IPS-NIHi11 (cell line): ENCODE measurements at regions not wholly inside any gene's neighbourhood (a gene's known extent, or its start where the extent isn't known, plus 50 kb on each side); places are given as distances from the start of the nearest gene placed in this dataset.

Experiments
- DNase-seq: peaks from one replicate; pipeline ENCODE4 v3.0.0; 2012; ENCODE audit warnings: mixed read lengths, low spot score

GRCh38 chr2:196399096-196399495 is 227.7 kb upstream of the STK17B start:
- DNase-seq, result no peak

- DNase-seq, result no peak
These were observed 228.6 kb upstream of the STK17B start for GRCh38 chr2:196399722-196400691.

GRCh38 chr2:196403471-196403870 is 232.1 kb upstream of the STK17B start:
- DNase-seq, result no peak

- no peak for DNase-seq
These were observed 232.9 kb upstream of the STK17B start for GRCh38 chr2:196404276-196404675.

- no peak for DNase-seq
These were observed 231.7 kb upstream of the CCDC150 start for GRCh38 chr2:196407675-196408264.

GRCh38 chr2:196409376-196409775 is 230.1 kb upstream of the CCDC150 start:
- no peak for DNase-seq

- DNase-seq, result no peak
These were observed 229.5 kb upstream of the CCDC150 start for GRCh38 chr2:196410008-196410407.

GRCh38 chr2:196413821-196414274 is 225.7 kb upstream of the CCDC150 start:
- DNase-seq, result no peak

- no peak for DNase-seq
These were observed 224.1 kb upstream of the CCDC150 start for GRCh38 chr2:196415384-196415783.

- DNase-seq, result no peak
These were observed 219.4 kb upstream of the CCDC150 start for GRCh38 chr2:196420143-196420542.

GRCh38 chr2:196421880-196422279 is 217.6 kb upstream of the CCDC150 start:
- no peak for DNase-seq

- no peak for DNase-seq
These were observed 217.2 kb upstream of the CCDC150 start for GRCh38 chr2:196422361-196422760.

GRCh38 chr2:196426122-196426521 is 213.4 kb upstream of the CCDC150 start:
- DNase-seq, result no peak

GRCh38 chr2:196427986-196428634 is 211.4 kb upstream of the CCDC150 start:
- no peak for DNase-seq

- no peak for DNase-seq
These were observed 208.4 kb upstream of the CCDC150 start for GRCh38 chr2:196431076-196431475.

GRCh38 chr2:196431957-196432356 is 207.6 kb upstream of the CCDC150 start:
- peak; percentile 49 for DNase-seq

GRCh38 chr2:196433116-196433515 is 206.4 kb upstream of the CCDC150 start:
- DNase-seq, result no peak

- DNase-seq, result no peak
These were observed 205.3 kb upstream of the CCDC150 start for GRCh38 chr2:196434217-196434616.

GRCh38 chr2:196435189-196435588 is 204.3 kb upstream of the CCDC150 start:
- no peak for DNase-seq

GRCh38 chr2:196437626-196438025 is 201.9 kb upstream of the CCDC150 start:
- no peak for DNase-seq

GRCh38 chr2:196439760-196440159 is 199.8 kb upstream of the CCDC150 start:
- no peak for DNase-seq

- no peak for DNase-seq
These were observed 199.1 kb upstream of the CCDC150 start for GRCh38 chr2:196440413-196440812.

GRCh38 chr2:196441527-196441926 is 198.0 kb upstream of the CCDC150 start:
- DNase-seq, result no peak
